Breast epithelium (tissue), 4 donors: ENCODE measurements at regions not wholly inside any gene's neighbourhood (a gene's known extent, or its start where the extent isn't known, plus 50 kb on each side); places are given as distances from the start of the nearest gene placed in this dataset.

Source experiments
- DNase-seq, 2 donors: peaks; one replicate each; pipeline ENCODE4 v3.0.0-alpha.2; 2019; ENCODE audit warnings: low spot score in 2 of 2
- H3K27ac ChIP-seq, 2 donors: fragments of 200-600 bp; sonication (generic) in 1 of 2; one replicate each; pipeline ENCODE4 v1.5.1; 2016 to 2019; ENCODE audit warnings: mild to moderate bottlenecking in 1 of 2
- H3K27me3 ChIP-seq, 2 donors: fragments of 200-600 bp; sonication (generic) in 1 of 2; one replicate each; pipeline versions ENCODE4 v1.5.1 to v1.6.0; 2017 to 2019; ENCODE audit warnings: control low read depth in 1 of 2, mild to moderate bottlenecking in 1 of 2
- H3K36me3 ChIP-seq: fragments of 200-600 bp; one replicate; pipeline ENCODE4 v1.5.1; 2019
- H3K4me1 ChIP-seq, 2 donors: fragments of 200-600 bp; sonication (generic); one replicate each; pipeline ENCODE4 v1.5.1; 2016 to 2019; ENCODE audit warnings: control low read depth in 1 of 2
- H3K4me3 ChIP-seq, 3 donors: fragments of 200-600 bp; sonication (generic); 1 replicate in 2 of 3; 2 replicates in 1 of 3; pipeline ENCODE4 v1.5.1; 2016 to 2019; ENCODE audit warnings: mild to moderate bottlenecking in 3 of 3, moderate library complexity in 2 of 3
- H3K9me3 ChIP-seq, 2 donors: fragments of 200-600 bp; sonication (generic) in 1 of 2; one replicate each; pipeline ENCODE4 v1.5.1; 2016 to 2019; ENCODE audit warnings: control low read depth in 1 of 2
- CTCF ChIP-seq, 3 donors: fragments of 450-650 bp; IDR thresholded peaks; one replicate each; pipeline ENCODE4 v1.5.1; 2016 to 2017; ENCODE audit warnings: antibody characterized with exemption in 3 of 3, mild to moderate bottlenecking in 3 of 3, moderate library complexity in 3 of 3
- POLR2A ChIP-seq: fragments of 450-650 bp; IDR thresholded peaks from one replicate; pipeline ENCODE4 v1.6.1; 2016; ENCODE audit warnings: antibody characterized with exemption, mild to moderate bottlenecking, moderate library complexity
- POLR2AphosphoS5 ChIP-seq, 3 donors: sonication (generic); formaldehyde crosslinking; IDR thresholded peaks; one replicate each; pipeline ENCODE4 v1.6.1; 2017; ENCODE audit warnings: antibody characterized with exemption in 3 of 3
- intact Hi-C: fragments of 100-400 bp; cut with DNase I; formaldehyde crosslinking; loops from one replicate; pipeline ENCODE4 v1.15.1; 2023; ENCODE audit warnings: low total_unique reads

- Histone ChIP-seq H3K36me3 (no peaks in the 10 kb centered on the region), H3K9me3 (no peaks in the 10 kb centered on the region), H3K4me3 (no peak overlapping the region), H3K27ac (no peak overlapping the region), H3K4me1 (no peaks in the 10 kb centered on the region), H3K27me3 (peaks cover 0 to 6% of the 10 kb centered on the region in 2 donors)
- DNase-seq: no peak
- no peak for TF ChIP-seq CTCF (IDR thresholded peaks at IDR 0.05)
- intact Hi-C loops: no loop called here
Measured at GRCh38 chr3:118778201-118778600, 256.4 kb downstream of the IGSF11 start.

GRCh38 chr3:118781232-118781631, 253.4 kb downstream of the IGSF11 start:
- TF ChIP-seq CTCF (IDR thresholded peaks at IDR 0.05): no peak
- TF ChIP-seq POLR2A: no peak
- no peak for TF ChIP-seq POLR2AphosphoS5 (IDR thresholded peaks at IDR 0.05)
- no peak for DNase-seq
- Histone ChIP-seq H3K9me3 (no peaks in the 10 kb centered on the region), H3K27ac (no peak overlapping the region), H3K4me3 (no peak overlapping the region), H3K4me1 (no peaks in the 10 kb centered on the region), H3K27me3 (peaks cover 0 to 6% of the 10 kb centered on the region in 2 donors), H3K36me3 (no peaks in the 10 kb centered on the region)
- intact Hi-C loops: no loop called here

DNA sequence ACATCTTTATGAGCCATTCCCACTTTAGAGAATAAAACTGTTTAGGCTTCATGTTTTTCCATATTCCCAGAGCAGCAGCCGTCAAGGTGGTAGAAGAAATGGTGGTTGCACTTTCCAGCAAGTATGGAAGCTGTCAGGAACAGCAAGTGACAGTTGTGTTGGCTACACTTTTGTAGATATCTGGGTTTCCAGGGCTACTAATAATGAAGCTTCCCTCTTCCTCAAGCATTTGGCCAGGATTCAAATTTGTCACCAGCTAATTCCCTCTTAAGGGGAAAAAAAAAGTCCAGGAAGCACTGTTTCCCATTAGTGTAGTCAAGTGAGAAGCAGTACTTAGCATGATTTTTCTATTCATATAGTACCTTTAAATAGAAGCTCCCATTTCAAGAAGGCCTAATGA, 252.8 kb downstream of the IGSF11 start:
- H3K4me3 ChIP-seq: no peak overlapping the region
- no peak for TF ChIP-seq POLR2A
- TF ChIP-seq POLR2AphosphoS5 (IDR thresholded peaks at IDR 0.05): no peak
- TF ChIP-seq CTCF (IDR thresholded peaks at IDR 0.05): no peak
- no peaks in the 10 kb centered on the region for H3K9me3 ChIP-seq
- no peaks in the 10 kb centered on the region for H3K4me1 ChIP-seq
- intact Hi-C loops: no loop called here
- DNase-seq: no peak
- H3K36me3 ChIP-seq: no peaks in the 10 kb centered on the region
- H3K27me3 ChIP-seq: peaks cover 0 to 6% of the 10 kb centered on the region in 2 donors
- no peak overlapping the region for H3K27ac ChIP-seq

DNA sequence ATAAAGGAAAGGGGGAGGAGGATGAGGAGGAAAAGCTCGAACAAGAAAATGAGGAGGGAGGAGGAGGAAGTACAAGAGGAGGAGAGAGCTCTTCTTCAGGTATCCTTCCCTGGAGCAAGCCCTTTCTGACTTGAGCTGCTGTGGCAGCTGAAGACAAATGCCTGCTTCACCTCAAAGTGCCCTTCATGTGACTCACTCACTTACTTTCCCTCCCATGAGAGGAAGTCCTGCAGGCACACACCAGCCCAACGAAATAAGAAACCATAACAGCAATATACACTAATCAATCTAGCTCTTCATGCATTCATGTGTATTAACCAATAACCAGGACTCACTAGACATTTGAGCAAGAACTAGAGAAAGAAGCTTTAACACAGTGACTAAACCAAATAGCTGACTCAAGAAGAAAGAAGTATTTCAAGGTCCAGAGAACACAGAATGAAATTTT, 251.9 kb downstream of the IGSF11 start:
- Histone ChIP-seq H3K27me3 (peaks cover 0 to 6% of the 10 kb centered on the region in 2 donors), H3K4me1 (no peaks in the 10 kb centered on the region), H3K9me3 (no peaks in the 10 kb centered on the region), H3K27ac (no peak overlapping the region), H3K4me3 (no peak overlapping the region), H3K36me3 (no peaks in the 10 kb centered on the region)
- no peak for TF ChIP-seq CTCF (IDR thresholded peaks at IDR 0.05)
- TF ChIP-seq POLR2AphosphoS5 (IDR thresholded peaks at IDR 0.05): no peak
- TF ChIP-seq POLR2A: no peak
- intact Hi-C loops: no loop called here
- no peak for DNase-seq

- DNase-seq: no peak
- Histone ChIP-seq H3K36me3 (no peaks in the 10 kb centered on the region), H3K27me3 (peaks cover 0 to 6% of the 10 kb centered on the region in 2 donors), H3K9me3 (no peaks in the 10 kb centered on the region), H3K4me3 (no peak overlapping the region), H3K27ac (no peak overlapping the region), H3K4me1 (no peaks in the 10 kb centered on the region)
- no peak for TF ChIP-seq POLR2AphosphoS5 (IDR thresholded peaks at IDR 0.05)
- TF ChIP-seq CTCF (IDR thresholded peaks at IDR 0.05): no peak
- intact Hi-C loops: no loop called here
Measured at GRCh38 chr3:118785415-118785814, 249.2 kb downstream of the IGSF11 start.
